Gastroesophageal sphincter (tissue), 3 donors: ENCODE measurements at regions not wholly inside any gene's neighbourhood (a gene's known extent, or its start where the extent isn't known, plus 50 kb on each side); places are given as distances from the start of the nearest gene placed in this dataset.

ENCODE experiments used
- CTCF ChIP-seq, 4 experiments: fragments of 200-600 bp in 2 of 4; fragments of 450-650 bp in 2 of 4; sonication (generic) in 1 of 4; IDR thresholded peaks; one replicate each; pipeline ENCODE4 v1.5.1; 2017 to 2019; ENCODE audit warnings: antibody characterized with exemption in 4 of 4, mild to moderate bottlenecking in 2 of 4, moderate library complexity in 2 of 4
- EP300 ChIP-seq: sonication (generic); formaldehyde crosslinking; IDR thresholded peaks from one replicate; pipeline ENCODE4 v1.6.1; 2017; ENCODE audit warnings: antibody characterized with exemption, mild to moderate bottlenecking
- POLR2A ChIP-seq, 2 donors: fragments of 450-650 bp; IDR thresholded peaks; one replicate each; pipeline ENCODE4 v1.6.1; 2017; ENCODE audit warnings: antibody characterized with exemption in 2 of 2, mild to moderate bottlenecking in 2 of 2, moderate library complexity in 1 of 2
- POLR2AphosphoS5 ChIP-seq: sonication (generic); formaldehyde crosslinking; IDR thresholded peaks from one replicate; pipeline ENCODE4 v1.6.1; 2017; ENCODE audit warnings: antibody characterized with exemption

GRCh38 chr7:16359216-16359615 is 62.1 kb downstream of the CRPPA start:
- TF ChIP-seq POLR2A (IDR thresholded peaks at IDR 0.05): no peak
- TF ChIP-seq EP300: no peak
- TF ChIP-seq CTCF (IDR thresholded peaks at IDR 0.05): no peak
- no peak for TF ChIP-seq POLR2AphosphoS5
